SH-SY5Y (cell line): ENCODE measurements at regions not wholly inside any gene's neighbourhood (a gene's known extent, or its start where the extent isn't known, plus 50 kb on each side); places are given as distances from the start of the nearest gene placed in this dataset.

Experiments
- GATA2 ChIP-seq: IDR thresholded peaks from 2 replicates; pipeline ENCODE4 v1.6.1; 2011; ENCODE audit warnings: mild to moderate bottlenecking, low read depth, low read length
- GATA3 ChIP-seq: IDR thresholded peaks from 2 replicates; pipeline ENCODE4 v1.6.1; 2011; ENCODE audit warnings: low read depth, mild to moderate bottlenecking, low read length, moderate library complexity

GRCh38 chr10:78333362-78334143, 299.9 kb downstream of the RPS24 start:
- no peak for TF ChIP-seq GATA2
- no peak for TF ChIP-seq GATA3
